GM23338 (cell line): ENCODE measurements at regions not wholly inside any gene's neighbourhood (a gene's known extent, or its start where the extent isn't known, plus 50 kb on each side); places are given as distances from the start of the nearest gene placed in this dataset.

Experiments used
- ATAC-seq: fragments of 200-7000 bp; cut with Tn5 transposase; 3 replicates; pipeline ENCODE4 v1.9.1; 2020
- DNase-seq: peaks from one replicate; pipeline ENCODE4 v3.0.0-alpha.2; 2015; ENCODE audit warnings: low spot score
- H2AFZ ChIP-seq: fragments of 200-600 bp; sonication (generic); 2 replicates; pipeline ENCODE4 v1.8.0; 2016; ENCODE audit warnings: antibody characterized with exemption, mild to moderate bottlenecking, moderate library complexity
- H3F3A ChIP-seq: fragments of 200-600 bp; sonication (generic); replicated peaks from 2 replicates; pipeline ENCODE4 v1.8.0; 2017; ENCODE audit warnings: antibody characterized with exemption, mixed run types, low read depth
- H3K27ac ChIP-seq: fragments of 200-600 bp; sonication (generic); 2 replicates; pipeline ENCODE4 v1.6.1; 2016; ENCODE audit warnings: low read depth
- H3K27me3 ChIP-seq: fragments of 200-600 bp; sonication (generic); 2 replicates; pipeline ENCODE4 v1.8.0; 2016; ENCODE audit warnings: mild to moderate bottlenecking, mixed run types, moderate library complexity; ENCODE audit not compliant: insufficient read depth
- H3K36me3 ChIP-seq: fragments of 200-600 bp; sonication (generic); 2 replicates; pipeline ENCODE4 v1.8.0; 2016; ENCODE audit warnings: mild to moderate bottlenecking; ENCODE audit not compliant: insufficient read depth
- H3K4me1 ChIP-seq: fragments of 200-600 bp; sonication (generic); 2 replicates; pipeline ENCODE4 v1.8.0; 2016; ENCODE audit warnings: mild to moderate bottlenecking, moderate library complexity; ENCODE audit not compliant: insufficient read depth
- H3K4me2 ChIP-seq: fragments of 200-600 bp; sonication (generic); 2 replicates; pipeline ENCODE4 v1.7.1; 2017; ENCODE audit warnings: mixed run types
- H3K4me3 ChIP-seq: fragments of 200-600 bp; sonication (generic); 2 replicates; pipeline ENCODE4 v1.6.1; 2016; ENCODE audit warnings: mixed run types
- H3K79me2 ChIP-seq: fragments of 200-600 bp; sonication (generic); replicated peaks from 2 replicates; pipeline ENCODE4 v1.8.0; 2017; ENCODE audit warnings: mild to moderate bottlenecking; ENCODE audit not compliant: insufficient read depth
- H3K9me2 ChIP-seq: fragments of 200-600 bp; sonication (generic); 2 replicates; pipeline ENCODE4 v1.8.0; 2017; ENCODE audit not compliant: insufficient read depth
- H4K20me1 ChIP-seq: fragments of 200-600 bp; sonication (generic); replicated peaks from 2 replicates; pipeline ENCODE4 v1.8.0; 2017; ENCODE audit warnings: mild to moderate bottlenecking; ENCODE audit not compliant: insufficient read depth
- H3K27ac Mint-ChIP-seq: 2 replicates; pipeline ENCODE4 v1.8.0; 2020; ENCODE audit warnings: inconsistent platforms, mild to moderate bottlenecking, moderate library complexity, mixed read lengths
- H3K27me3 Mint-ChIP-seq: 3 replicates; pipeline ENCODE4 v1.8.0; 2022; ENCODE audit warnings: low read depth, mild to moderate bottlenecking, moderate library complexity, mixed read lengths, inconsistent platforms; ENCODE audit not compliant: insufficient read depth, poor library complexity
- H3K36me3 Mint-ChIP-seq: 3 replicates; pipeline ENCODE4 v1.8.0; 2021; ENCODE audit warnings: low read depth, mild to moderate bottlenecking, inconsistent platforms, moderate library complexity, mixed read lengths
- H3K4me1 Mint-ChIP-seq: 3 replicates; pipeline ENCODE4 v1.8.0; 2020; ENCODE audit warnings: mild to moderate bottlenecking, inconsistent platforms, mixed read lengths
- H3K4me3 Mint-ChIP-seq: 3 replicates; pipeline ENCODE4 v1.8.0; 2021; ENCODE audit warnings: moderate library complexity, mild to moderate bottlenecking, inconsistent platforms, mixed read lengths
- H3K9me3 Mint-ChIP-seq: 3 replicates; pipeline ENCODE4 v1.8.0; 2020; ENCODE audit warnings: moderate library complexity, mild to moderate bottlenecking, inconsistent platforms, mixed read lengths
- NANOG ChIP-seq: IDR thresholded peaks from 2 replicates; pipeline ENCODE4 v1.6.1; 2016; ENCODE audit warnings: antibody characterized with exemption, borderline replicate concordance
- TF ChIP-seq, protein P1 (sequence below): fragments of 250-450 bp; sonication (Bioruptor Pico); IDR thresholded peaks from 2 replicates; pipeline ENCODE4 v1.5.0; 2020; ENCODE audit warnings: mild to moderate bottlenecking, moderate library complexity
- TF ChIP-seq, protein P2 (sequence below): IDR thresholded peaks from 2 replicates; pipeline ENCODE4 v1.6.1; 2016; ENCODE audit warnings: antibody characterized with exemption
- TF ChIP-seq, protein P3 (sequence below), 2 experiments: fragments of 200-600 bp in 1 of 2; sonication (generic) in 1 of 2; conservative IDR thresholded peaks; 2 replicates each; pipeline versions ENCODE4 v1.5.1 to v1.6.1; 2016 to 2017; ENCODE audit warnings: antibody characterized with exemption in 2 of 2, low read depth in 2 of 2, mild to moderate bottlenecking in 2 of 2, moderate library complexity in 1 of 2

DNA sequence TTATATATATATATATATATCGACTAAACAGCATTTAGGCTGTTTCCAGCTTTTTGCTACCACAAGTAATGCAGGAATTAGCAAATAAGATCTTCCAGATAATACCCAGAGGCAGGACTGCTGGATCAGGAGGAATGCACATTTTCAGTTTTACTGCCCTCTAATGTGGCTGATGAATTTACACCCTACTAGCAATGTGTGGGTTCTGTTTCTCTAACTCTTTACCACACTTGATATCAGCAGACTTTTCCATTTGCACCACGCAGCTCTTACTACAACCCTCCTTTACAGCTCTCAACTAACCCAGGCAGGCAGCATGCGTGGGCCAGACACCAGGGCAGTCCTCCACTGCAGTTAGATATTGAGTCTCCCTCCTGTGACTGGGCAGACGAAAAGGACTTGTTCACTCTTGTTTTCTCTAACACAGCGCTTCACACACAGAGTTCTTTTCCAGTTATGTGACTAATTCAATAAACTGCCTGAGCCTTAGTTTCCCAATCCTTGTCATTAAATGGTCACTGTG is 67.7 kb downstream of the IGLL5 start (continued):
- TF ChIP-seq, protein P1, sequence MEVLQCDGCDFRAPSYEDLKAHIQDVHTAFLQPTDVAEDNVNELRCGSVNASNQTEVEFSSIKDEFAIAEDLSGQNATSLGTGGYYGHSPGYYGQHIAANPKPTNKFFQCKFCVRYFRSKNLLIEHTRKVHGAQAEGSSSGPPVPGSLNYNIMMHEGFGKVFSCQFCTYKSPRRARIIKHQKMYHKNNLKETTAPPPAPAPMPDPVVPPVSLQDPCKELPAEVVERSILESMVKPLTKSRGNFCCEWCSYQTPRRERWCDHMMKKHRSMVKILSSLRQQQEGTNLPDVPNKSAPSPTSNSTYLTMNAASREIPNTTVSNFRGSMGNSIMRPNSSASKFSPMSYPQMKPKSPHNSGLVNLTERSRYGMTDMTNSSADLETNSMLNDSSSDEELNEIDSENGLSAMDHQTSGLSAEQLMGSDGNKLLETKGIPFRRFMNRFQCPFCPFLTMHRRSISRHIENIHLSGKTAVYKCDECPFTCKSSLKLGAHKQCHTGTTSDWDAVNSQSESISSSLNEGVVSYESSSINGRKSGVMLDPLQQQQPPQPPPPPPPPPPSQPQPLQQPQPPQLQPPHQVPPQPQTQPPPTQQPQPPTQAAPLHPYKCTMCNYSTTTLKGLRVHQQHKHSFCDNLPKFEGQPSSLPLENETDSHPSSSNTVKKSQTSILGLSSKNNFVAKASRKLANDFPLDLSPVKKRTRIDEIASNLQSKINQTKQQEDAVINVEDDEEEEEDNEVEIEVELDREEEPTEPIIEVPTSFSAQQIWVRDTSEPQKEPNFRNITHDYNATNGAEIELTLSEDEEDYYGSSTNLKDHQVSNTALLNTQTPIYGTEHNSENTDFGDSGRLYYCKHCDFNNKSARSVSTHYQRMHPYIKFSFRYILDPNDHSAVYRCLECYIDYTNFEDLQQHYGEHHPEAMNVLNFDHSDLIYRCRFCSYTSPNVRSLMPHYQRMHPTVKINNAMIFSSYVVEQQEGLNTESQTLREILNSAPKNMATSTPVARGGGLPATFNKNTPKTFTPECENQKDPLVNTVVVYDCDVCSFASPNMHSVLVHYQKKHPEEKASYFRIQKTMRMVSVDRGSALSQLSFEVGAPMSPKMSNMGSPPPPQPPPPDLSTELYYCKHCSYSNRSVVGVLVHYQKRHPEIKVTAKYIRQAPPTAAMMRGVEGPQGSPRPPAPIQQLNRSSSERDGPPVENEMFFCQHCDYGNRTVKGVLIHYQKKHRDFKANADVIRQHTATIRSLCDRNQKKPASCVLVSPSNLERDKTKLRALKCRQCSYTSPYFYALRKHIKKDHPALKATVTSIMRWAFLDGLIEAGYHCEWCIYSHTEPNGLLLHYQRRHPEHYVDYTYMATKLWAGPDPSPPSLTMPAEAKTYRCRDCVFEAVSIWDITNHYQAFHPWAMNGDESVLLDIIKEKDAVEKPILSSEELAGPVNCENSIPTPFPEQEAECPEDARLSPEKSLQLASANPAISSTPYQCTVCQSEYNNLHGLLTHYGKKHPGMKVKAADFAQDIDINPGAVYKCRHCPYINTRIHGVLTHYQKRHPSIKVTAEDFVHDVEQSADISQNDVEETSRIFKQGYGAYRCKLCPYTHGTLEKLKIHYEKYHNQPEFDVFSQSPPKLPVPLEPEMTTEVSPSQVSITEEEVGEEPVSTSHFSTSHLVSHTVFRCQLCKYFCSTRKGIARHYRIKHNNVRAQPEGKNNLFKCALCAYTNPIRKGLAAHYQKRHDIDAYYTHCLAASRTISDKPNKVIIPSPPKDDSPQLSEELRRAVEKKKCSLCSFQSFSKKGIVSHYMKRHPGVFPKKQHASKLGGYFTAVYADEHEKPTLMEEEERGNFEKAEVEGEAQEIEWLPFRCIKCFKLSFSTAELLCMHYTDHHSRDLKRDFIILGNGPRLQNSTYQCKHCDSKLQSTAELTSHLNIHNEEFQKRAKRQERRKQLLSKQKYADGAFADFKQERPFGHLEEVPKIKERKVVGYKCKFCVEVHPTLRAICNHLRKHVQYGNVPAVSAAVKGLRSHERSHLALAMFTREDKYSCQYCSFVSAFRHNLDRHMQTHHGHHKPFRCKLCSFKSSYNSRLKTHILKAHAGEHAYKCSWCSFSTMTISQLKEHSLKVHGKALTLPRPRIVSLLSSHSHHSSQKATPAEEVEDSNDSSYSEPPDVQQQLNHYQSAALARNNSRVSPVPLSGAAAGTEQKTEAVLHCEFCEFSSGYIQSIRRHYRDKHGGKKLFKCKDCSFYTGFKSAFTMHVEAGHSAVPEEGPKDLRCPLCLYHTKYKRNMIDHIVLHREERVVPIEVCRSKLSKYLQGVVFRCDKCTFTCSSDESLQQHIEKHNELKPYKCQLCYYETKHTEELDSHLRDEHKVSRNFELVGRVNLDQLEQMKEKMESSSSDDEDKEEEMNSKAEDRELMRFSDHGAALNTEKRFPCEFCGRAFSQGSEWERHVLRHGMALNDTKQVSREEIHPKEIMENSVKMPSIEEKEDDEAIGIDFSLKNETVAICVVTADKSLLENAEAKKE (CRISPR knock-in tag), result no peak
- no peak for TF ChIP-seq NANOG

DNA sequence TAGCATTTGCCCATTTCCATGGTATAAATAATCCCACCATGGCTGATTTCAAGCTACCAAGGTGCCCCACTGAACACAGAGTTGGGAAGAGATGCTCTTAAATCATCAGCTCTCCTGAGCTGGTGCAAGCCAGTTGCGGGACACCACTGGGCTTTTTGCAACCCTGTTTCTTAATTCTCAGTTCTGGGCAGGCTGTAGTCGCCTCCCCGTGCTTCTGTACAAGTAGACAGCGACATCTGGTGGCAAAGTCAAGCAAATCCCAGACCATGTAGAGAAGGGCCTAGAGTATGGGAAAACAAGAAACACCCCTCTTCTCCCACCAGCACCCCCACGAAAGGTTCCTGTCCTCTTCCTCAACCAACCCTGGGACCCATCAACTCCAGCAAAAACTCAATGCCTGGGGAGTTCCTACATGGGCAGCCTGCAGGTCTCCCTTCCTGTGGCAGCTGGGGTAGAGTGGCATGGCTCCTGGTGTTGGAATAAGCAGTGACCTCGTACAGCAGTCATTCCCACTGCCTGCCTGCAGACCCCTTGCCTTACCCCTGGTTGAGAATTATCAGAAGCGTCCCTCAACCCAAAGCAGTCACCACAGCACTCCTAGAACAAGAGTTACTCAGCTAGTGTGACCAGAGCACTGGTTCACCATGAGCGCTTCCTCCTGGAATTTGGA is 68.4 kb downstream of the IGLL5 start:
- H4K20me1 ChIP-seq, result no peaks in the 10 kb centered on the region
- H3K27ac ChIP-seq, result no peak overlapping the region
- H3K9me2 ChIP-seq, result 0 out of 2 replicates have a peak, but pooled peaks cover 2% of the 10 kb centered on the region
- peak; percentile 86 for ATAC-seq
- Mint-ChIP-seq H3K27me3 (peaks cover 31% of the 10 kb centered on the region), H3K9me3 (peaks cover 2% of the 10 kb centered on the region; the same call in 2 of the 3 replicates), H3K36me3 (no peaks in the 10 kb centered on the region), H3K27ac (no peak overlapping the region), H3K4me1 (peaks cover 9% of the 10 kb centered on the region; the same call in 2 of the 3 replicates), H3K4me3 (no peak overlapping the region)
- 0 out of 2 replicates have a peak, but pooled peaks cover 4% of the 10 kb centered on the region for H3K4me1 ChIP-seq
- no peak overlapping the region for H2AFZ ChIP-seq
- peaks cover 66% of the 10 kb centered on the region for H3K27me3 ChIP-seq
- no peak overlapping the region for H3K4me3 ChIP-seq
- DNase-seq, result peak; percentile 87
- H3K79me2 ChIP-seq, result no peaks in the 10 kb centered on the region
- no peaks in the 10 kb centered on the region for H3F3A ChIP-seq
- no peak overlapping the region for H3K4me2 ChIP-seq
- no peaks in the 10 kb centered on the region for H3K36me3 ChIP-seq
- TF ChIP-seq, protein P2, sequence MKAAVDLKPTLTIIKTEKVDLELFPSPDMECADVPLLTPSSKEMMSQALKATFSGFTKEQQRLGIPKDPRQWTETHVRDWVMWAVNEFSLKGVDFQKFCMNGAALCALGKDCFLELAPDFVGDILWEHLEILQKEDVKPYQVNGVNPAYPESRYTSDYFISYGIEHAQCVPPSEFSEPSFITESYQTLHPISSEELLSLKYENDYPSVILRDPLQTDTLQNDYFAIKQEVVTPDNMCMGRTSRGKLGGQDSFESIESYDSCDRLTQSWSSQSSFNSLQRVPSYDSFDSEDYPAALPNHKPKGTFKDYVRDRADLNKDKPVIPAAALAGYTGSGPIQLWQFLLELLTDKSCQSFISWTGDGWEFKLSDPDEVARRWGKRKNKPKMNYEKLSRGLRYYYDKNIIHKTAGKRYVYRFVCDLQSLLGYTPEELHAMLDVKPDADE, result no peak
- TF ChIP-seq, protein P3, sequence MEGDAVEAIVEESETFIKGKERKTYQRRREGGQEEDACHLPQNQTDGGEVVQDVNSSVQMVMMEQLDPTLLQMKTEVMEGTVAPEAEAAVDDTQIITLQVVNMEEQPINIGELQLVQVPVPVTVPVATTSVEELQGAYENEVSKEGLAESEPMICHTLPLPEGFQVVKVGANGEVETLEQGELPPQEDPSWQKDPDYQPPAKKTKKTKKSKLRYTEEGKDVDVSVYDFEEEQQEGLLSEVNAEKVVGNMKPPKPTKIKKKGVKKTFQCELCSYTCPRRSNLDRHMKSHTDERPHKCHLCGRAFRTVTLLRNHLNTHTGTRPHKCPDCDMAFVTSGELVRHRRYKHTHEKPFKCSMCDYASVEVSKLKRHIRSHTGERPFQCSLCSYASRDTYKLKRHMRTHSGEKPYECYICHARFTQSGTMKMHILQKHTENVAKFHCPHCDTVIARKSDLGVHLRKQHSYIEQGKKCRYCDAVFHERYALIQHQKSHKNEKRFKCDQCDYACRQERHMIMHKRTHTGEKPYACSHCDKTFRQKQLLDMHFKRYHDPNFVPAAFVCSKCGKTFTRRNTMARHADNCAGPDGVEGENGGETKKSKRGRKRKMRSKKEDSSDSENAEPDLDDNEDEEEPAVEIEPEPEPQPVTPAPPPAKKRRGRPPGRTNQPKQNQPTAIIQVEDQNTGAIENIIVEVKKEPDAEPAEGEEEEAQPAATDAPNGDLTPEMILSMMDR (conservative IDR thresholded peaks at IDR 0.05; ENCODE audit: low read depth in 2 of 2), result peak; percentile 75 to 88
